Activated naive CD4-positive, alpha-beta T cell treated with anti-CD3 and anti-CD28 coated beads, Interleukin-2, amount 50 U/mL, for 24 hours (primary cell): ENCODE measurements at regions not wholly inside any gene's neighbourhood (a gene's known extent, or its start where the extent isn't known, plus 50 kb on each side); places are given as distances from the start of the nearest gene placed in this dataset.

Experiments
- H3K27ac Mint-ChIP-seq: one replicate; pipeline ENCODE4 v1.8.0; 2021; ENCODE audit warnings: mild to moderate bottlenecking, mixed read lengths
- H3K27me3 Mint-ChIP-seq: one replicate; pipeline ENCODE4 v1.8.0; 2021; ENCODE audit warnings: mixed read lengths
- H3K36me3 Mint-ChIP-seq: one replicate; pipeline ENCODE4 v1.8.0; 2021; ENCODE audit warnings: mixed read lengths
- H3K4me1 Mint-ChIP-seq: one replicate; pipeline ENCODE4 v1.8.0; 2021; ENCODE audit warnings: mixed read lengths
- H3K4me3 Mint-ChIP-seq: one replicate; pipeline ENCODE4 v1.8.0; 2021; ENCODE audit warnings: mild to moderate bottlenecking, mixed read lengths
- H3K9me3 Mint-ChIP-seq: one replicate; pipeline ENCODE4 v1.8.0; 2021; ENCODE audit warnings: mixed read lengths

DNA sequence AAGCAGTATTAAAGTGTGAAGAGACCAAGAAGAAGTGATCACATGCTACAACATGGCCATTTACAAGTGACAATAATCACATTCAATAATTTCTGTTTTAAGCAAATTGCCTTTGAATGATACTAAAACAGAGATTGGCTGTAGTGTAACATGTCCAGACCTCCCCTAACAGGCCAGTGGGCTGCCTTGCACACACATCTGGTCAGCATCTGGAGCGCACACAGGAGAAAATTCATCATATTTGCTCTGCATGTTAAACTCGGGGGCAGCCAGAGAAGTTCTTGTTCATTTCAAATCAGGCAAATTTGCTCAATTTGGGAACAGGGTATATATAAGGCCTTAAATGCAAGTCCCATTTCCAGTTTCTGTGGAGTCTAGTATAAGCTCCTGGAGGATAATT, 111.1 kb upstream of the FBXL7 start:
- Mint-ChIP-seq H3K36me3 (no peaks in the 10 kb centered on the region), H3K4me1 (no peaks in the 10 kb centered on the region), H3K9me3 (peaks cover 7% of the 10 kb centered on the region), H3K27me3 (peaks cover 2% of the 10 kb centered on the region), H3K4me3 (no peak overlapping the region), H3K27ac (no peak overlapping the region)

DNA sequence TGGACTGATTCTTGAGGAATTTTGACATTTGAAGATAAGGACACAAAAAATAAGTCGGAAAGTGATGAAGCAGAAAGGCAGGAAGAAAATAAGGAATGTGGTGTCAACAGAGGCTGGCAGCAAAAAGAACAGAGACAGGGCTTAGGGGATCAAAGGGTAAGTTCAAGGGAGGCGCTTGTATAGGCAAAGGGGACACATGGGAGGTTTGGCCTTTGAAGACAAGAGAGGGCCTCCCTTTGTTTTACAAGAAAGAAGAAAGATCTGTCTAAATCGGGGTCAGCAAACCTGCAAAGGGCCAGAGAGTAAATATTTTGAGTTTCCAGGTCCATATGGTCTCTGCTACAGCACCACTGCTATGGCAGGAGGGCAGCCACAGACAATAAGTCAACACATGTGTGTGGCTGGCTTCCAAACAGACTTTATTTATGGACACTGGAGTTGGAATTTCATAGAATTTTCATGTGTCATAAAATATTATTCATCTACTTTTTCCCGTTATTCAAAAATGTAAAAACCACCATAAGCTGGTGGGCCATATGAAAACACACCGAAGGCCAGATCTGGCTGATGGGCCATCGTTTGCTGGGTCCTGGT, 112.0 kb upstream of the FBXL7 start:
- no peaks in the 10 kb centered on the region for H3K36me3 Mint-ChIP-seq
- no peak overlapping the region for H3K4me3 Mint-ChIP-seq
- H3K4me1 Mint-ChIP-seq, result no peaks in the 10 kb centered on the region
- H3K27me3 Mint-ChIP-seq, result peaks cover 2% of the 10 kb centered on the region
- peaks cover 7% of the 10 kb centered on the region for H3K9me3 Mint-ChIP-seq
- H3K27ac Mint-ChIP-seq, result no peak overlapping the region

DNA sequence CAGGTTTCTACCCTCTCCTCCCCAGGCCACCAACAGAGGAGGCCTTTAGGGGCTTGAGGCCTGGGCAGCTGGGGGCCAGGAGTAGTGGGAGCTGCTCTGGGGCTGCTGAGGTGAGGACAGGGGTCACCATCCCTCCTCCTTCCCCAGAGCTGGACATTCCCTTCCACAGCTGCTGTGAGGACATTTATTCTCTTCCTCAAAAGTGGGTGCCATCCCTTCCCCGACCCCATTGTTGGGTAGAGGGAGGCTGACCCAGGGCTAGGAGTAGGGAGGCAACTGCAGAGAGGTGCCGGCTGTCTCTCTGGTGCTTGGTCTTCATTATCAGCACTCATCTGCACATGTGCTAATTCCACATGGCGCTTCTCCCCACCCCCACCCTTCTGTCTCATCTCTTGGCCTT, 113.9 kb upstream of the FBXL7 start:
- H3K4me3 Mint-ChIP-seq, result no peak overlapping the region
- H3K27me3 Mint-ChIP-seq, result peaks cover 2% of the 10 kb centered on the region
- no peak overlapping the region for H3K27ac Mint-ChIP-seq
- no peaks in the 10 kb centered on the region for H3K36me3 Mint-ChIP-seq
- peaks cover 7% of the 10 kb centered on the region for H3K9me3 Mint-ChIP-seq
- no peaks in the 10 kb centered on the region for H3K4me1 Mint-ChIP-seq

DNA sequence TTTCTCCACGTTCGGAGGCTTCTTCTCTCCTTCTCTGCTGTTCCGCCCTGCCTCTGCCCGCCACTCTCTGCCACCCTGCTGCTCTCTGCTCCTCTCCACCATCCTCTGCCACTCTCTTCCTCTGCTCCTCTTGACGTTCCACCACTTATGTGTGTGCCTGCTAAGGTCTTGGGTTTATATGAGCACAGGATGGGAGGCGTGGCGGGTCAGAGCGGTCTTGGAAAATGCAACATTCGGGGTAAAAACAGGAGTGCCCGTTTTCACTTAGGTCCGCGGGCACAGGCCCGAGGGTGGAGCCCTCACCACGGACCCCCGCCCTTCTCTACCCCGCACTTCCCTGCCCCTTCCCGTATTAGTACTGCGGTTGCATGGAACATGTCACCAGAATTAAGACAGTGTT, 114.4 kb upstream of the FBXL7 start:
- Mint-ChIP-seq H3K4me1 (no peaks in the 10 kb centered on the region), H3K36me3 (no peaks in the 10 kb centered on the region), H3K27ac (no peak overlapping the region), H3K4me3 (no peak overlapping the region), H3K9me3 (peaks cover 7% of the 10 kb centered on the region), H3K27me3 (peaks cover 2% of the 10 kb centered on the region)

DNA sequence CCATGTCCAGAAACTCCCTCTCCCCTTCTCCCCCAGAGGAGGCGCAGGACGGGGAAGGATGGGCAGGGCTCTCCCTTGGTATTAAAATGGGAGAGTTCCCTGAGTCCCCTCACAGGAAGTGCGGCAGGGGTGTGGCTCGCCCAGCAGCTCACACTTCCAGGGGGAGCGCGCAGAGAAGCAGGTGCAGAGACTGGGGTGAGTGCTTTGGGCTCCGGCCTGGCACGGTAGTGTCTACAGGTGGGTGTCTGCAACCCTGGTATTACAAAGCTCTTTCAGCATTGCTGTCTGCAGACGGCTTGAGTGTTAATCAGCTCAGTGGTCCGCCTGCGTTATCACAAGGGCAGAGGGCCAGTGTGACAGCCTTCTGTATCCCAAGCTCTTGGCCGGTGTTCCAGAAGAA, 114.9 kb upstream of the FBXL7 start:
- Mint-ChIP-seq H3K36me3 (no peaks in the 10 kb centered on the region), H3K4me1 (no peaks in the 10 kb centered on the region), H3K4me3 (no peak overlapping the region), H3K27me3 (peaks cover 2% of the 10 kb centered on the region), H3K27ac (no peak overlapping the region), H3K9me3 (peaks cover 7% of the 10 kb centered on the region)

DNA sequence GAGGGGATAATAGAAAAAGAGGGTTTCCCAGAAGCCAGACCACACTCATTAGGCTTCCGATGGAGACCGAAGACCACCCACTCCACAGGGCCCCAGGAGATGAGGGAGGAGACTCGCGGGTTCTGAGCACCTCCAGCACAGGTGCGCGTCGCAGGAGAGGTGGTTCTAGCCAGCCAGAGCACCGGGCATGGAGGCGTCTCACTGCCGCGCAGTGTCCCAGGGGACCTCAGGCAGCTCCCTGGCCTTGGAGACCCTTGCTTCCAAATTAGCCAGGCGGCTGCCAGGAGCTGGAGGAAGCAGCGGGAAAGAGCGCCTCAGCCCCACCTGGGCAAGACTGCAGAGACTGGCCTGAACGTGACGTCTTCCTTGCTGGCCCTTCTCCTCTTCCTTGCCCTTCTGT, 115.4 kb upstream of the FBXL7 start:
- no peak overlapping the region for H3K27ac Mint-ChIP-seq
- no peaks in the 10 kb centered on the region for H3K36me3 Mint-ChIP-seq
- H3K4me1 Mint-ChIP-seq, result no peaks in the 10 kb centered on the region
- peaks cover 7% of the 10 kb centered on the region for H3K9me3 Mint-ChIP-seq
- no peak overlapping the region for H3K4me3 Mint-ChIP-seq
- H3K27me3 Mint-ChIP-seq, result peaks cover 2% of the 10 kb centered on the region

DNA sequence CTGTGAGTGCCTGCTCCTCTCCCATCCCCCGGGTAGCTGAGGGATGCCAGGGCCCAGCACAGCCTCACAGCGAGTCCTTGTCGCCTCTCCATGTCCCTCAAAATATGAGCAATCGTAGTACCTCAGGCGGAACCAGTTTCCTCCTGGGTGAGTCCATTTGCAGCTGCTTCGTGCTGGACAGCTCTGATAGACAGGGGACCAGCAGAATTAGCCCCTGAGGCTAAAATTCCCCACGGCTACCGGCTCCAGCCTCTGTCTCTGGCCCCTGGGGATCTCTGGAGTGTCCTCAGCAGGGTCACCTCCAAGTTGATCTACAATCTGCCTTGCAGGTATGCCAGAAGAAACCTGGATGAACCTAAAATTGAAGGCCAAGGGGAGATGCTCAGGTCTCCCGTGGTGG, 115.8 kb upstream of the FBXL7 start:
- H3K4me1 Mint-ChIP-seq, result no peaks in the 10 kb centered on the region
- peaks cover 7% of the 10 kb centered on the region for H3K9me3 Mint-ChIP-seq
- no peak overlapping the region for H3K4me3 Mint-ChIP-seq

DNA sequence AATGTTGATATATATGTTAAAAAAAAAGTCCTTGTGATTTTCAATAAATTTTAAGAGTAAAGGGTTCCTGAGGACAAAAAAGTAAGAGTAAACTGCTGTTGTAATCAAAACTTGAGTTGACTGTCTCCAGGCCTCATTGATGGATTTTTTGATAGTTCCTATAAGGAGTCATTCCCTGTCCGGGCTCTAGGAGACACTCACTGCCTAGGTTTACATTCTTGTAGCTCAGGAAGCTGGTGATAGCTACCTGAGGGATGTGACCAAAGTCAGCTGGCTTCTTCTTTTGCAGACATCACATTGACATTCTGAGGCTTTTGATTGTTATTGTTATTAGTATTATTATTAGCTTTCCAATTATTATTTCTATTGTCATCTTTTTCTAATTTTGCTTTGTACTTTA, 116.5 kb upstream of the FBXL7 start:
- no peaks in the 10 kb centered on the region for H3K4me1 Mint-ChIP-seq
- H3K9me3 Mint-ChIP-seq, result peaks cover 9% of the 10 kb centered on the region
- H3K27ac Mint-ChIP-seq, result no peak overlapping the region
- H3K36me3 Mint-ChIP-seq, result no peaks in the 10 kb centered on the region
- H3K27me3 Mint-ChIP-seq, result peaks cover 2% of the 10 kb centered on the region
- H3K4me3 Mint-ChIP-seq, result no peak overlapping the region

More for the DNA sequence above, 115.8 kb upstream of the FBXL7 start:
- no peaks in the 10 kb centered on the region for H3K36me3 Mint-ChIP-seq
- no peak overlapping the region for H3K27ac Mint-ChIP-seq
- peaks cover 2% of the 10 kb centered on the region for H3K27me3 Mint-ChIP-seq

DNA sequence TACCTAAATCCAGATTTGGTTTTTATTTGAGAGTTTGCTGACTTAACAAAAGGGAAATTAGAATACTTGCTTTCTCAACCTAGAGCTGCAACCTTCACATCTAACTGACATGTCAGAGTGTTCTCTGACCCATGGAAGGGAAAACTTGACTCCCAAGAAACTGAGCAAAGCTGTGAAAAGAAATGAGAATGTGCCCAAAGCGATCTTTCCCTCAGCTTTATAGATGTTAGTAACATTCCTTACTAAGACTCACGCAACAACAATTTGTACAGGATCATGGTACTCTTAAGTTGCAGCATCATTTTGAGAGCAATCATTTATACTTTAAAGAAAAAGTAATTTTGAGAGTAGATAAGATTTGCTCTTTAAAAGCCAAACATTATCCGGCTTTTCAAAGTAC, 117.0 kb upstream of the FBXL7 start:
- peaks cover 2% of the 10 kb centered on the region for H3K27me3 Mint-ChIP-seq
- H3K4me1 Mint-ChIP-seq, result no peaks in the 10 kb centered on the region
- no peak overlapping the region for H3K27ac Mint-ChIP-seq
- H3K9me3 Mint-ChIP-seq, result peaks cover 11% of the 10 kb centered on the region
- H3K4me3 Mint-ChIP-seq, result no peak overlapping the region
- no peaks in the 10 kb centered on the region for H3K36me3 Mint-ChIP-seq

DNA sequence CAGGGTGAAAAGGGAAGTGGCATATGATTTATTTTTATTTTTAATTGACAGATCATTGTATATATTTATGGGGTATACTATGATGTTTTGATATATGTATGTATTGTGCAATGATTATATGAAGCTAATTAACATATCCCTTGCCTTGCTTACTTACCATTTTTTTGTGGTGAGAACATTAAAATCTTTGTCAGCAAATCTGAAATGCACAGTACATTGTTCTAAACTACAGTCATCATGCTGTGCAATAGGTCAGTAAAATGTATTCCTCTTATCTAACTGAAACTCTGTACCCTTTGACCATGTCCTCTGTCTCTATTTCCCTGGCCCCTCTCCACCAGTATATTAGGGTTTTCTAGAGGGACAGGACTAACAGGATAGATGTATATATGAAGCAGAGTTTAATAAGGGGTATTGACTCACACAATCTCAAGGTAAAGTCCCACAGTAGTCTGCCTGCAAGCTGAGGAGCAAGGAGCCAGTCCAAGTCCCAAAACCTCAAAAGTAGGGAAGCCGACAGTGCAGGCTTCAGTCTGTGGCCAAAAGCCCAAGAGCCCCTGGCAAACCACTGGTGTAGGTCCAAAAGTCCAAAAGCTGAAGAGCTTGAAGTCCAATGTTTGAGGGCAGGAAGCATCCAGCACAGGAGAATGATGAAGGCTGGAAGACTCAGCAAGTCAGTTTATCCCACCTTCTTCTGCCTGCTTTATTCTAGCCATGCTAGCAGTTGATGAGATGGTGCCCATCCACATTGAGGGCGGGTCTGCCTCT, 122.2 kb upstream of the FBXL7 start:
- Mint-ChIP-seq H3K27ac (no peak overlapping the region), H3K27me3 (no peaks in the 10 kb centered on the region), H3K9me3 (peaks cover 4% of the 10 kb centered on the region), H3K36me3 (no peaks in the 10 kb centered on the region), H3K4me3 (no peak overlapping the region), H3K4me1 (no peaks in the 10 kb centered on the region)

DNA sequence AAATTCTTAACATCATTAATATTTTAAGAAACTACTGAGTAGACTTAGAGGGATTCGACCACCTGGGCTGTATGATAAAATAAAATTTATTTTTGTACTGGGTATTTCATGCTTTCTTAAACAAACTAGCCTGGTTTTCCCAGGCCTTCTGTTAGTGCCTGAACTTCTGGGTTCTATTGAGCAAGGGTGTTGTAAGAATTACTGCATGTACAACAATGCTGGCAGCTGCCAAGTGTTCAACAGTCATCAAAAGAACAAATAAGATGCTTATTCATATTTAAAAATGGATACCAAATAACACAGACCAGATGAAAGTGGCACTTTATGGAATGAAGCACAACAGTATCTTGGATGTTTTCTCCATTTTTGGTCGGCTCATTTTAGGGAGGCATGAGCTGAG, 123.2 kb upstream of the FBXL7 start:
- Mint-ChIP-seq H3K27ac (no peak overlapping the region), H3K27me3 (no peaks in the 10 kb centered on the region), H3K9me3 (peaks cover 4% of the 10 kb centered on the region), H3K4me3 (no peak overlapping the region), H3K4me1 (no peaks in the 10 kb centered on the region), H3K36me3 (no peaks in the 10 kb centered on the region)

DNA sequence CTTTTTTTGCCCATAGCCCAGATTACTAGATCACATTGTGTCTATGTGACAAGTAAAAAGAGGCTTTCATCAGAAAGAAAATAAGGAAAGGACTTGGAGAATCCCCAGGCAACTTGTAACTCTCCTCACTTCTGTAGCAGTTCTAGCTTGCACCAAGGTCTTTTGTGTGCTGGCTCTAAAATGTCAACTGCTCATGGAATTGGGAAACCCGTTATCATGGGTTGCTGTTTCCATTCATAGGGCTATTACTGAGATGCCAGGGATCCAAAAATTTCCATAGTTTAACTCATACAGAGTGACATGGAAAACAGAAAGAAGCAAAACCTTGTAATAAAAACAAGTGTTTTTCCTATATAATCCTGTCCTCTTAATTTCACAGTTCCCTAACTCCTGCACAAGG, 123.9 kb upstream of the FBXL7 start:
- Mint-ChIP-seq H3K27me3 (no peaks in the 10 kb centered on the region), H3K4me1 (no peaks in the 10 kb centered on the region), H3K36me3 (no peaks in the 10 kb centered on the region), H3K27ac (no peak overlapping the region), H3K4me3 (no peak overlapping the region), H3K9me3 (peaks cover 4% of the 10 kb centered on the region)

DNA sequence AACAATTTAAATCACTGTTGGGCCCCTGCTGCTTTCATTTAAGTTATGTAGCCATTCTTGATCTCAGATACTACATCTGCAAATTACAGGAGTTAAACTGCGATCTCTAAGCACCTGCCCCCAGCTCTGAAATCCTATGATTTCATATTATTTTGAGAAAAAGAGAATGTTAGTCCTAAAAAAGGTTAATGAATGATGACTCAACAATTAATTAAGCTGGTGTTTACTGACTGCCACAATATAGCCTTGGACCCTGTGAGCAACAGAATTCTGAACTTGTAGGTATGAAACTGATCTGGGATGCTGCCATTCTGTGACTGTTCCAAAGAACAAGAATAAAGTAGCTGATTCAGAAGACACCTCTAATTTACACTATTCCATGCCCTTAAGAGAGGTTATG, 124.4 kb upstream of the FBXL7 start:
- Mint-ChIP-seq H3K27me3 (no peaks in the 10 kb centered on the region), H3K4me1 (no peaks in the 10 kb centered on the region), H3K27ac (no peak overlapping the region), H3K4me3 (no peak overlapping the region), H3K36me3 (no peaks in the 10 kb centered on the region), H3K9me3 (peaks cover 4% of the 10 kb centered on the region)

DNA sequence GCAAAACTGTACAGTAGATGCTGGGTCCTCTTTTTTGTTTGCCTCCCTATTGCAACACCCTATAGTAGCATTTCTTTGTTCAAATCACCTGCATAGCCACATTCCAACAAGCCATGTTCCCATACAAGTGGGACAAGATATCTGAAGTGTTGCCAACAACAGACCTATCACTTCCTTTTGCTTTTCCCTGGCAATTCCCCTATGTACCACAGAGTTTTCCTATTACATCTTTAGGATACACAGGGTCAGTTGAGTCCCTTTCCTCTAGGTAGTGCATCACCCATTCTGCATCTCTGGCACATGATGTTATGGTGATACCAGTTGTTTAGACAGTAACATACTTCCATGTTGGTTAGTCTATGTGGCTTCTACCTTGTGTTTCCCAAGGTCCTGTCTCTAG, 125.1 kb upstream of the FBXL7 start:
- peaks cover 4% of the 10 kb centered on the region for H3K9me3 Mint-ChIP-seq
- no peaks in the 10 kb centered on the region for H3K36me3 Mint-ChIP-seq
- H3K27me3 Mint-ChIP-seq, result no peaks in the 10 kb centered on the region
- H3K4me3 Mint-ChIP-seq, result no peak overlapping the region
- H3K4me1 Mint-ChIP-seq, result no peaks in the 10 kb centered on the region
- no peak overlapping the region for H3K27ac Mint-ChIP-seq

DNA sequence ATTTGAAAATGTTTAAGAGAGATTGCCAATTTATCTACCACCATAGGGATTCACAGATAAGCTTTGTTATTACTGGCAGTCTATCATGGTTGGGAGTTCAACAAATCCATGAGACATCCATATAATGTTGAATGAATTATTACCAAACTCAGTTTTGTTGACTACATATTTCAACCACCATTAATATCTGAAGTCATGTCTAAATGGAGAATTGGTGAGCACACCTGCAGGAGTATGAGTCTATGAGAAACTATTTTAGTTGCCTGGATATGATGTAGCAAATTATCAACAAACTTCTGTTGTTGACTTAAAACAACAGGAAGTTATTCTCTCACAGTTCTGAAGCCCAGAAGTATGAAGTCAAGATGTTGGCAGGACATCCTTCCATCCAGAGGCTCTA, 126.8 kb upstream of the FBXL7 start:
- no peaks in the 10 kb centered on the region for H3K4me1 Mint-ChIP-seq
- H3K27me3 Mint-ChIP-seq, result no peaks in the 10 kb centered on the region
- H3K9me3 Mint-ChIP-seq, result no peaks in the 10 kb centered on the region
- H3K4me3 Mint-ChIP-seq, result no peak overlapping the region
- H3K36me3 Mint-ChIP-seq, result no peaks in the 10 kb centered on the region
- H3K27ac Mint-ChIP-seq, result no peak overlapping the region

DNA sequence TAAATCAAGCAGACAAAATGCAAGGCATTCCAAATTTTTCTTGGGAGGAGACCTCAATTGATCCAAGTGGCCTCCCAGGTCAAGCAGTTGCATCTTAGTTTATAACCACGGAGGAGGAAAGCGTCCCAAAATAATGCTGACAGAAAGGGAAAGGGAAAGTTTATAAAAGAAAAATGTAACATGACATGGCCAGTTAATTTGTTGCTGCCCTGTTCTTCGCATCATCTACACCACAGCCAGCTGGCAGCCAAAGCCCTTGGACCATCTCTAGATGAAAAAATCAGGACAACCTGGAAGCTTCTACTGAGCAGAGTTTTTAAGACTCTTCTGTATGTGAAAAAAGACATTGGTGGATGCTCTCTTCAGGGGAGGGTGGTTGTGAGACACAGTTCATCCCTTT, 128.8 kb upstream of the FBXL7 start:
- Mint-ChIP-seq H3K27ac (no peak overlapping the region), H3K9me3 (no peaks in the 10 kb centered on the region), H3K27me3 (peaks cover 2% of the 10 kb centered on the region), H3K4me3 (no peak overlapping the region), H3K36me3 (no peaks in the 10 kb centered on the region), H3K4me1 (no peaks in the 10 kb centered on the region)

DNA sequence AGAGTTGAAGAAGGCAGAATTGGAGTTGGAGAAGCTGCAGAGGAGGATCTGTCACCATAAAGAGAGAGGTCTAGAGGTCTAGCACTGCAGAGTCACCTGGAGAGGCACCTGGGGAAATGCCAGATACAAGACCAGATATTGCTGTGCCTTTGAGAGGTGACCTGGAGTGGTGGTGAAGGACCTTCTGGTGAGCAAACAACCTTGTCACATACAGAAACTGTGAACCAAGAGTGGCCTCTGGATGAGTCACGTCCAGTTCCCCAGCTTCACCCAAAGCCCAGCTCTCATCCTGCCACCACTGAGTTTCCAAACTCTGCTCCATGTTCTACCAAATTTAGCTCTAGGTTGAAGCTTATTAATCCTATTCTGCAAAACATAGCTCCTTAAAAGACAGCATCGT, 131.1 kb upstream of the FBXL7 start:
- no peaks in the 10 kb centered on the region for H3K36me3 Mint-ChIP-seq
- H3K4me1 Mint-ChIP-seq, result no peaks in the 10 kb centered on the region
- peaks cover 2% of the 10 kb centered on the region for H3K27me3 Mint-ChIP-seq
- no peak overlapping the region for H3K27ac Mint-ChIP-seq
- no peak overlapping the region for H3K4me3 Mint-ChIP-seq
- H3K9me3 Mint-ChIP-seq, result no peaks in the 10 kb centered on the region
